H54 (cell line): ENCODE measurements at regions not wholly inside any gene's neighbourhood (a gene's known extent, or its start where the extent isn't known, plus 50 kb on each side); places are given as distances from the start of the nearest gene placed in this dataset.

Experiments used
- DNase-seq: peaks from one replicate; pipeline ENCODE4 v3.0.0; 2011; ENCODE audit warnings: low spot score, mixed read lengths; ENCODE audit not compliant: insufficient read length
- FAIRE-seq: peaks from 3 replicates; lab custom pipeline; 2011; peaks lifted over from hg19 to GRCh38; lab: Jason Lieb, UNC
- POLR2A ChIP-seq: IDR thresholded peaks from 2 replicates; pipeline ENCODE4 v1.6.1; 2011; ENCODE audit warnings: low read depth, mild to moderate bottlenecking, low read length

DNA sequence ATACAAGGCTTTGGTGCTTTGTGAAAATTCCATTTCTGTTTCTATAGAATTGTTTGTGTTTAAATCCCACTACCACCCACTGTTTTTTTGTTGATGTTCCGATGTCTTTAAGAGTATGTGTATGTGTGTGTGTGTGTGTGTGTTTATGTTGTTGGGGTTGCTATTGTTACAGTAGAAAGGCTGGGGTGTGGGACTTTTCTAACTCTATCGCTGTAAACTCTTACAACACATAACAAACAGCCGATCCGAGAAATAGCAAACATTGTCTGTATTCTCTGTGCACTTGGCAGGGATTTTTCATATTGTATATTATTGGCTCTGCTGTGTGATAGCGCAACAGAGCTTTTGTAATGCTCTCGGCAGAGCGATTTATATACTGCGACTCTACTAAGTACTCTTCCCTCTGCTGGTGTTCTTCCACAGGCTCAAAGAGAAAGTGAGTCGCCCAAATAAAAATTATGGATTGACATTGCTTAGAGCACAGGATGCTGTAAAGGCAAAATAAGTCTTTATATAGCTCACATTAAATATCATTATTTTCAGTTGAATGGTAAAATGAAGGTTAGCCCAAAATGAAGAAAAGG is 492.2 kb upstream of the ARRDC3 start:
- DNase-seq (no peak), FAIRE-seq (no peak)
- TF ChIP-seq POLR2A: no peak

DNA sequence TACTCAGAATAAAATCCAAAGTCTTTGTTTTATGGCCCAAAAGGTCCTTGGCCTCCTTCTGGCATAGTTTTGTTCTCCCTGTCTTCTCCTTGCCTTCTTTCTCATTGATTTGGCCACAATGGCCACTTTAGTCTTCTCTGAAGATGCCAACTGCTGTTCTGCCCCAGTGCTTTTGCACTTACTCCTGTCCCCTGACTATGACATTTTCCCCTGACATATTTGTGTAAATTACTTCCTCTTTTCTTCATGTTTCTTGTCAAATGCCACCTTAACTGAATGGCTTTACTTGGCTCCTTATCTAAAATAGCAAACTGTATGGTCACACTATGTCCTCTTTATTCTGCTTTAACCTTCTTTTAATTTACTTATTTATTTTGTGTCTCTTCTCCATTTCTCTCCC is 484.7 kb upstream of the ARRDC3 start:
- FAIRE-seq: no peak
- no peak for DNase-seq
- no peak for TF ChIP-seq POLR2A

DNA sequence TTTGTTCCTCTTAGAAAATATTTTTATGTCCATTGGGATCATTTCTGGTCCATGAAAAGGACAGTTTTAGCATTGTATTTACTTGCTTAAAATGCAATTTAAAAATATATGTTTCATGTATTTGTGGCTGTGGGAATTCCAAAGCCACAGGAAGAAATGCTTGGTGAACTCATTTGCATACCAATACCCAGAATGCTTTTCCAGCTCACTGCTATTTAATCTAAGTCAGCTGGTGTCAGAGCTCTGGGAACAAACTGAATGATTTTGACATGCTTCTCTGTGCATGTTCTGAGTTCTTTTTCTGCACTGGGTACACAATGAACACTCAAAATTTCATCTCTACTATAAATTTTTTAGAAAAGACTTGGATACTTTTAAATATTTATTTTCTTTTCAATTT is 482.8 kb upstream of the ARRDC3 start:
- DNase-seq (no peak), FAIRE-seq (no peak)

DNA sequence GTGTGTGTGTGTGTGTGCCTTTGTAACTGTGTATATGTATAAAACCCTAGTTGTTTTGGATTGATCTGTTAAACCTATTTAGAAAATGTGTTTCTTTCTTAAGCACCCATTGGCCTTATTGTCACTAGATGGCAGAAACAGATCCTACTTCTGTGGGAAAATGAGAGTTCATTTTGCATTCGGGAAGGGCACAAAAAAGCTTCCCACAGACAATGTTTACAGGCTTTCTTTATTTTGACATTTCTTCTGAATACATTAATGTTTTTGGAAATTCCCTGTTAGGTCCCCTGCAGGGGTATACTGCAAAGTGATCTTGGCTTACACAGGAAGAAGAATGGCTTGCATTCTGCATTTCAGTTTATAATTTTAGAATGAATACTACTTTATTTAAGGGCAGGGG is 481.8 kb upstream of the ARRDC3 start:
- DNase-seq (no peak), FAIRE-seq (no peak)
- TF ChIP-seq POLR2A: no peak

More for the DNA sequence above, 482.8 kb upstream of the ARRDC3 start:
- TF ChIP-seq POLR2A: no peak

DNA sequence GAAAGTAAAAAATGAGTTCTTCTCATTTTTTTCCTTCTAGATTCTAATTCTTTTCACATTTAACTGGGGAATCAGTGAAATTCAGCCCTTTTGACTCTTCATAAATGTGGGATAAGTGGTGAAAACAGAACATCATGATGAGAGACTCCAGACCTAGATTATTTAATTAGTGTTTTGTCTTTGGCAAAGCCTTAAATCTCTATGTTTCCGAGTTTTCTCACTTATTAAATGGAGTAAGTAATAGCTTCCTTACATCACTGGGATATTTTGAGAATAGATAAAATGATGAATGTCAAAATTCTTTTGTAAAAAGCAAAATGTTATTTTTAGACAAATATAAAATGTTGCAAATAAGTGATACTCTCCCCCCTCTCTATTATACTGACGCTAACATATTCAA is 468.6 kb upstream of the ARRDC3 start:
- DNase-seq (no peak), FAIRE-seq (no peak)
- no peak for TF ChIP-seq POLR2A

DNA sequence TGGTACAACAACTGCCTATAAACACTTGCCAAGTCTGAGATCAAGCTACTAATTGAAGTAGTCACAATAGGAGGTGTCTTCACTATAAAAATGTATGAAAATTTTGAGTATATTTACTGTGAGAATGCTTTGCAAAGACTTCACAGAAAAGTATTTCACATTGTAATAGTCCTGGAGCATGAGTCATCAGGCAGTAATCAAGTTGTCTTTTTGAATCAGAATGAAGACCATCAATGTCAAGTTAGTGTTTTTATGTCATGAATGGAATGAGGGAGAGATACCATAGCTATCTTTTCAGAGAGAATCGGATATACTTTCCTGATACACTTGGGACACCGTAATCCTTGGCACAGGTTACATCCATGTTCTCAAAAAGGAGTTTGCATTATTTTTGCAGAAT is 466.9 kb upstream of the ARRDC3 start:
- FAIRE-seq (peak; percentile 27), DNase-seq (no peak)

DNA sequence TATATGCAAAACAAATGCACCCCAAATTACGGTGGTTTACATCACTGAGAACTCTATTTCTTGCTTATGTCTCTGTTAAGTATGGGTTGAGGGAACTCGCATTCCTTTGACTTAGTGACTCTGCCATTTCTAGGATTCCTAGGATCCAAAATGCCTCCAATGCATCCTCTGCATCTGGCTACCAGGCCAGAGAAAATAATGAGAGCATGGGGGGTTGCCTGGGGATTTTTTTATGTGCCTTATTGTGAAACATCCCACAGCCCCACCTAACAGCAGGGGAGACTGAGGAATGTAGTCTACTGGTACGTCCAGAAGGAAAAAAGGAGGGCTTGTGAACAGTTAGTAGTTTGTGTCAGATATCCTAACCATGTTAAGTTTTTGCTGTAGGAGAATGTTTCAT is 466.0 kb upstream of the ARRDC3 start:
- no peak for DNase-seq
- no peak for TF ChIP-seq POLR2A
- FAIRE-seq: peak; percentile 41

More for the DNA sequence above, 466.9 kb upstream of the ARRDC3 start:
- TF ChIP-seq POLR2A: no peak

DNA sequence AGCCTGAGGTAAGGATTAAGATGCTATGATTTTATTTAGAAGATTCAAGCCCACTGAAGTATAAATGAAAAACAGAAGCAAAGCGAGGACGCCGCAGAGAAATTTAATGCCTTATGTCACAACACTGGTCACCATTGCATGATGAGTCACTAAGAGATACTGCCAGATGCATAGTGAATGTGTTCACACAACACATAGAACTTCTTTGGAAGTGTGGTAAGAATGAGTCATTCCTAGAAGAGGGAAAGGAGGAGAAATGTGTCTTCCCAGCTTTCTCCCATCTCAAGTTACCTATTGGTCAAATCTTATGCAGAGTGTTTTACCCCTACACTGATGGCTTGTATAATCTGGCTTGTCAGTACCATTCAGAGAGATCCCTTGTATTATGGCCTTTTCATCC is 465.3 kb upstream of the ARRDC3 start:
- no peak for TF ChIP-seq POLR2A
- peak; percentile 97 for FAIRE-seq

DNA sequence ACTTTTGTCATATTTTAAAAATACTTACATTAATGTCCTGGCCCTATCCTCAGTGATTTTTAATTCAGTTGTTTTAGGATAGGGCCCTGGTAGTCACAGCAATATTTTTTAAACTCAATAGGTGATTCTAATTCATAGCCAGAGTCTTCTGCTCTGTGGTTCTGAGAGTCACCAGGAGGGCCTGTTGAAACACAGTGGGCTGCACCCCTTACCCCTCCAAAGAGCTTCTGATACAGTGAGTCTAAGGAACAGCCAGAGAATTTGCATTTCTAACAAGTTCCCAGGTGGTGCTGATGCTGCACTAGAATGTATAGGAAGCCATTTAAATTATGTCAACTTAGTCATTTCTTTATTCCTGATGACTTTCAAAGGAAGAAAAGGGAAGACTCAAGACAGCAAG is 458.3 kb upstream of the ARRDC3 start:
- FAIRE-seq: no peak
- DNase-seq: no peak
- no peak for TF ChIP-seq POLR2A

More for the DNA sequence above, 465.3 kb upstream of the ARRDC3 start:
- DNase-seq: peak; percentile 21

DNA sequence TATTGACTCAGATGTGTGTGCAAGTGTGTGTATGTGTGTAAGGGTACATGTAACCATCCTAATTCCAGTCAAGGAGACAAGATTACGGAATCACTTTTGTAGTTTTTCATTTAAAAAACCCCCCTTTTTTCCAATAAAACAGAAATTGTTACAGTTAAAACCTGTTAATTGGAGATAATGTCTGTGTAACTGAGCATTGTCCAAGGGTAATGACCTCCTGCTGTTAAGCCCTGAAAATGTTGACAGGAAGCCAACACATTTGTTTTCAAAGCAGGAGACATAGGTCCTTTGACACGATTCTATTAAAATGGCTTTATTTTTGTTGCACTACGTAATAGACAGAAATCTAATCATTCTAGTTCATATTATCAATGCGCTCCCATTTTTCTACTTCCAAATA is 457.3 kb upstream of the ARRDC3 start:
- FAIRE-seq (no peak), DNase-seq (no peak)
- no peak for TF ChIP-seq POLR2A

DNA sequence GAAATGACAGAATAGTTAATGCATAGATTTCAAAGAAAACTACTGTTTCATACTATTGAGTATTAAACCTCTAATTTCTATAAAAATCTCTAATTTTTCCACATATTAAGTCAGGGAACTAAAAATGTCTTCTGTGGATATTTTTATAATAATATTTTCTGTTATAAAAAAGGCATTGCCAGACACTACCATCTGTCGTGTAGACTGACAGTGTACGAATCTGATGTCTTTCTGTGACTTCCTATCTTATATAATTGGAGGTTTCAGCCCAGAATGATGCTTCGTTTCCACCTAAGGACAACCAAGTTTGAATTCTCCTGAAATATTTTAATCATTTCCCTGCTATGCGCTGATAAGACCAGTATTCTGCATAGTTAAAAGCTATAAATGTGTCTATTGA is 456.6 kb upstream of the ARRDC3 start:
- DNase-seq (no peak), FAIRE-seq (no peak)
- no peak for TF ChIP-seq POLR2A

DNA sequence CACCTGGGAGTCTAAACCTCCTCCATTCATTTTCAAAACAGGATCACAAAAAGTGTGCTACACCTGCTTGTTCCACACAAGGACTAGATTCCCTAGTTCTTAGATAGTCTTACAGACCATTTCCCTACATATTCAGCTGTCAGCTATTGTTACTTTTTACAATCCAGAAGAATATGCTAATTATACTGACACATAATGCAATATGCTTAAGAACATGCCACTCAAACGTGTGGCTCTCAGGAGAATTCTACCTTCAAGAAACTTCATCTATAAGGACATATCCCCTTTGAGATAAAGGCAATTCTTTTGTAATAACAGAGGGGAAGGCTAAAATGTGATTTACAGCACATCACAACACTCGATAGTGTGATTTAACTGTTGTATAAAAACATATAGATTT is 456.1 kb upstream of the ARRDC3 start:
- TF ChIP-seq POLR2A: no peak
- DNase-seq (no peak), FAIRE-seq (no peak)

DNA sequence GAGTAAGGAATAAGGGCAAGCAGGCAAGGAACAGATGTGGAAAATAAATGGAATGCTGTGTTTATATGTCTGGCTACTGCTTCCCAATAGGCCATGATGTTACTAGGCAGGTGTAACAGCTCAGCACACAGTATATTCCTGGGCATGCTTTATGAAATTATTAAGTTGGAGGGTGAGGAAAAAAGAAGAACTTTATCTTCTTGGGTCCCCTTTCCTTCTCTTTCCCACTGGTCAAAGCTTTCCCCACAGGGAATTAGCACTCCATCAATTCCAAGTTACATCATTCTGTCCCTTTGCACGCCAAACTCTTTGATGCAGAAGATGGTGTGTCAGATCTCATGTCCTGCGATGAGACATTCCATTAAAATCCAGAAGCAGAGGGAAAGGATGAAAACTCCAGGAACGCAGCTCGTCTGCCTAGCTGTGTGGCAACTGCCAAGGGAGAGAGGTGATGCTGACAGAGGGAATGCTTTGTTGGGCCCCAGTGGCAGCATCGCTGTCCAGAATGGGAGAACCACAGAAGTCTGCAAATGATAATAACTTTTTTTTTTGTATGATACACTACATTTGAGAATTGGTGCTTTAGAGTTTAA is 447.3 kb upstream of the ARRDC3 start:
- no peak for TF ChIP-seq POLR2A
- DNase-seq (no peak), FAIRE-seq (no peak)

DNA sequence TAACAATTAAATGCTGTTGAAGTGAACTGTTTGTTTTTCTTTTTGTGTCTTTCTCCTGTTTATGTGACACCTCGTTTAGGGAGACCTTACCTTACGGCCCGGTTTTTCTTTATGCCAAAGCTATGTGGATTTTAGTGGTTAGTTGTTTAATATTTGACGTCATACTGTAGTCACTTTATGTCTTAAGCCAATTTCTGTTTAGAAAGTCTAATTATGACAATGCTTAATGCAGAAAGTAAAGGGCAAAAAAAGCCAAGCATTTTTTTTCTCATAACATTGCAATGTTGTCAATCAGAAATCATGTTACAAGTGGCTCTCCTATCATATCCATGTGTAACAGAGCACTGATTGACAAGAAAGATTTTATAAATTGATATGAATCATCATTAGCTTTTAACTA is 442.5 kb upstream of the ARRDC3 start:
- DNase-seq (no peak), FAIRE-seq (no peak)
- no peak for TF ChIP-seq POLR2A

DNA sequence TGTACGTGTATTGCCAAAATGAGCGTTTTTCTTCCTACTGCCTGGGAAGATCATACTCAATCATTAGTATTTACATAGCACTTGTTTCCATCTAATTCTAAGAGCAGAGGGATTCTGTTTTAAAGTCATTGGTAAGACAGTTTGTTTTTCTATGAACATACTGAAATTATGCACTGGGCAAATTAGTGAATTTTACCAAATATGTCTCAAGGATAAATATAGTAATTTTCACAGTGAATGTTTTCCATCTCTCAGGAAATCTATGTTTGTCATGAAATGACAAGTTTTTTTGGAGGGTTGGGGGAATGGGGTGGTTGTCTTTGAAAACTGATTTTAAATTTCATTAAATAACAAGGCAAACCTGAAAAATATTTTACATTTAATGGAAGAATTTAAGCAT is 441.3 kb upstream of the ARRDC3 start:
- FAIRE-seq (no peak), DNase-seq (no peak)
- TF ChIP-seq POLR2A: no peak

DNA sequence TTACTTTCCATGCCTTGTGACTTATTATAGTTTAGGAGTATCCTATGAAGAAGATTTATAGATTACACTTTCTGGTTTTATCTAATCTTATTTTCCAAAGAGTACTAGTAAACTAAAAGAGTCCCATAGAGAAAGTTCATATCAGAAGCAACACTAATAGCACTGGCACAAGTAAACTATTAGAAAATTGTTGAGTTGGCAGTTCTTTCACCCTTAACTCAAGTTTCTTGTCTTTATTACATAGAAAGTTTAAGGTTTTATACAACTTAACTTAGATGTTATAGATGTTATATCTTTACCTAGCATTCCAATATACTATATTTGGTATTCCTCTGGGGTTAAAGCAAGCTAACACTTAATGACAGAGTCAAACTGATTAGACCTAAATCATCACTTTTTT is 437.8 kb upstream of the ARRDC3 start:
- no peak for TF ChIP-seq POLR2A
- no peak for FAIRE-seq

More for the DNA sequence above, 437.8 kb upstream of the ARRDC3 start:
- no peak for DNase-seq
